ENCODE measurements at regions not wholly inside any gene's neighbourhood (a gene's known extent, or its start where the extent isn't known, plus 50 kb on each side); places are given as distances from the start of the nearest gene placed in this dataset.

- Mint-ChIP-seq H3K4me3 (no peak overlapping the region), H3K27me3 (no peaks in the 10 kb centered on the region), H3K4me1 (ENCODE audit: low read depth) (peaks cover 12% of the 10 kb centered on the region), H3K27ac (no peak overlapping the region), H3K9me3 (no peaks in the 10 kb centered on the region), H3K36me3 (ENCODE audit: low read depth) (no peaks in the 10 kb centered on the region)
- DNase-seq, result no peak
Observed at GRCh38 chr12:90510948-90511347, 444.0 kb downstream of the CCER1 start.

GRCh38 chr12:90504806-90505205 is 450.2 kb downstream of the CCER1 start:
- H3K27ac Mint-ChIP-seq, result no peak overlapping the region
- H3K4me3 Mint-ChIP-seq, result no peak overlapping the region
- H3K4me1 Mint-ChIP-seq (ENCODE audit: low read depth), result no peaks in the 10 kb centered on the region
- H3K27me3 Mint-ChIP-seq, result no peaks in the 10 kb centered on the region
- no peaks in the 10 kb centered on the region for H3K9me3 Mint-ChIP-seq
- DNase-seq, result no peak
- no peaks in the 10 kb centered on the region for H3K36me3 Mint-ChIP-seq (ENCODE audit: low read depth)

GRCh38 chr12:90502070-90502469 is 452.9 kb downstream of the CCER1 start:
- Mint-ChIP-seq H3K27me3 (no peaks in the 10 kb centered on the region), H3K36me3 (ENCODE audit: low read depth) (no peaks in the 10 kb centered on the region), H3K4me3 (no peak overlapping the region), H3K27ac (no peak overlapping the region), H3K4me1 (ENCODE audit: low read depth) (no peaks in the 10 kb centered on the region), H3K9me3 (no peaks in the 10 kb centered on the region)
- DNase-seq, result no peak

DNA sequence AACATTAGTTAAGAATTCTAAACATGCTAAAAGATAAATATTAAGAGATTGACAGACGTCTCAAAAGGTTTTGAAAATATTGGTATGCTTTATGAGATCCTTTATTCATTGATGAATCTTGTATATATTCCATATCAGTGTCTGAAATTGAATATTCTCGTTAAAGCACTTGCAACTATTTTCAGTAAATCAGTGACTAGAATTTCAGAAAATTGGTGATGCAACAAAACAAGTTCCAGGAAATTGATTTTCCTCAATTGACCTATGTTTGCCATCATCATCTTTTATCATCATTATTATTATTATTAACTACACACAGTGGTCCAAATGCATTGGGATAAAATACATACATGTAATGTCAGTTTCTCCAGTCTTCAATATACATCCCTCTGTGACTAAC is 453.6 kb downstream of the CCER1 start:
- H3K9me3 Mint-ChIP-seq, result no peaks in the 10 kb centered on the region
- H3K4me3 Mint-ChIP-seq, result no peak overlapping the region
- no peaks in the 10 kb centered on the region for H3K4me1 Mint-ChIP-seq (ENCODE audit: low read depth)
- no peaks in the 10 kb centered on the region for H3K36me3 Mint-ChIP-seq (ENCODE audit: low read depth)
- no peaks in the 10 kb centered on the region for H3K27me3 Mint-ChIP-seq
- DNase-seq, result no peak
- no peak overlapping the region for H3K27ac Mint-ChIP-seq

DNA sequence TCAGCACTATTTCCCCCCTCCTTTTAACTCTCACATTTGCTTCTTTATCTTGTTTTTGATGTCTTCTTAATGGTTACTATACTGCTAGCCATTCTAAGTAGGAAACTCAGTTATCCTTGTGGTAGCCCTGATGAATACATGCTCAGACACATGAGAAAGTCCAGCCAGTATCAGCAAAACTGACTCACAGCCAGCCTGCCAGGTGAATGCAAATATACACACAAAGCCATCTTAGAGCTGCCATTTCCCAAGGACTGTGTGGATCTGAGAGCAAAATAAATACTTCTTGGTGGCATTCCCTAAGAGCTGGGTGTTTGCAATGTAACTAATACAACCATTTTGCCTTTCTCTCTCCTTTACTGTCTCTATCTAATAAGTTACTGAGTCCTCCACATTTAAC is 455.2 kb downstream of the CCER1 start:
- no peak for DNase-seq
- Mint-ChIP-seq H3K27me3 (no peaks in the 10 kb centered on the region), H3K4me1 (ENCODE audit: low read depth) (peaks cover 4% of the 10 kb centered on the region), H3K4me3 (no peak overlapping the region), H3K27ac (no peak overlapping the region), H3K36me3 (ENCODE audit: low read depth) (no peaks in the 10 kb centered on the region), H3K9me3 (no peaks in the 10 kb centered on the region)

DNA sequence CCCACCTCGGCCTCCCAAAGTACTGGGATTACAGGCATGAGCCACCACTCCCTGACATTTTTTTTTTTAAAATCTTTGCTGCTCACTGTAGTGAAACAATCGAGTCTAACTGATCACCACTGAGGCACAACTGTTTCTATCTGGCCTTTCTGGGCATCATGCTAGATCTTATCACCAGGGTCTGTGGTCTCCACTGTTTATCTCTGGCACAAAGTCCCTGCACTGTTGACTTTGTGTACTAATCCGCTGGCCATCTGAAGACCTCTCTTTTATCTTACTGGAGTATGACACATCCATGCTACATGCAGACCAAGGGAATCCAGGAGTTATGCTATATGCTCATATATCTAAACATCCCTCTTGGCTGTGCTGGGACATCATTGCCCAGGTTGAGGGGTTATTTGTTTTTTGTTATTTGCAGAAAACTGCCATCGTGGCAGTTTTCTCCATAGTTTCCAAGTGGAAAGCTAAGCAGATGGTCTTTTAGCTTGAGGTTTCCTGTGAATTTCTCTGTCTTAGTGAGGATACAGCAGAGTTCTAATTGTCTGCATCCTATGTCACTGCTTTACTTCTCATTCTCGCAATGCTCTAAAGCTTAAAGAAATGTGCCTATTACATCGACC is 456.9 kb downstream of the CCER1 start:
- Mint-ChIP-seq H3K4me3 (no peak overlapping the region), H3K36me3 (ENCODE audit: low read depth) (no peaks in the 10 kb centered on the region), H3K4me1 (ENCODE audit: low read depth) (peaks cover 4% of the 10 kb centered on the region), H3K9me3 (no peaks in the 10 kb centered on the region), H3K27me3 (no peaks in the 10 kb centered on the region), H3K27ac (no peak overlapping the region)
- DNase-seq, result no peak

DNA sequence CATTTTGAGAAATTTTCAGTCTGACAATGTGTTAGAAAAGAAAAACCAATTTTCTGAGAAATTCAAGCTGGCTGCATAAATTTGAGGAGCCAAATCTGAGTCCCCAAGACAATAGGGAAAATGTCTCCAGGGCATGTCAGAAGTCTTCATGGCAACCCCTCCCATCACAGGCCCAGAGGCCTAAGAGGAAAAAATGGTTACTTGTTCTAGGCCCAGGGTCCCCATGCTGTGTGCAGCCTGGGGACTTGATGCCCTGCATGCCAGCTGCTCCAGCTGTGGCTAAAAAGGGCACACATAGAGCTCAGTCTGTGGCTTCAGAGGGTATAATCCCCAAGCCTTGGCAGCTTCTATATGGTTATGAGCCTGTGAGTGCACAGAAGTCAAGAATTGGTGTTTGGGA is 464.6 kb downstream of the CCER1 start:
- no peak overlapping the region for H3K27ac Mint-ChIP-seq
- peaks cover 17% of the 10 kb centered on the region for H3K9me3 Mint-ChIP-seq
- no peaks in the 10 kb centered on the region for H3K4me1 Mint-ChIP-seq (ENCODE audit: low read depth)
- no peak for DNase-seq
- H3K27me3 Mint-ChIP-seq, result no peaks in the 10 kb centered on the region
- H3K36me3 Mint-ChIP-seq (ENCODE audit: low read depth), result no peaks in the 10 kb centered on the region
- H3K4me3 Mint-ChIP-seq, result no peak overlapping the region

GRCh38 chr12:90489141-90489540 is 465.8 kb downstream of the CCER1 start:
- no peak for DNase-seq
- Mint-ChIP-seq H3K4me3 (no peak overlapping the region), H3K27ac (no peak overlapping the region), H3K4me1 (ENCODE audit: low read depth) (no peaks in the 10 kb centered on the region), H3K27me3 (peaks cover 1% of the 10 kb centered on the region), H3K36me3 (ENCODE audit: low read depth) (no peaks in the 10 kb centered on the region), H3K9me3 (peaks cover 17% of the 10 kb centered on the region)

GRCh38 chr12:90485560-90485959 is 469.4 kb downstream of the CCER1 start:
- H3K36me3 Mint-ChIP-seq (ENCODE audit: low read depth), result no peaks in the 10 kb centered on the region
- no peak for DNase-seq
- peaks cover 4% of the 10 kb centered on the region for H3K27me3 Mint-ChIP-seq
- H3K9me3 Mint-ChIP-seq, result peaks cover 9% of the 10 kb centered on the region
- H3K4me3 Mint-ChIP-seq, result no peak overlapping the region
- H3K27ac Mint-ChIP-seq, result no peak overlapping the region
- H3K4me1 Mint-ChIP-seq (ENCODE audit: low read depth), result no peaks in the 10 kb centered on the region

- peaks cover 4% of the 10 kb centered on the region for H3K27me3 Mint-ChIP-seq
- no peak overlapping the region for H3K4me3 Mint-ChIP-seq
- H3K27ac Mint-ChIP-seq, result no peak overlapping the region
- no peak for DNase-seq
- no peaks in the 10 kb centered on the region for H3K4me1 Mint-ChIP-seq (ENCODE audit: low read depth)
- H3K9me3 Mint-ChIP-seq, result no peaks in the 10 kb centered on the region
- no peaks in the 10 kb centered on the region for H3K36me3 Mint-ChIP-seq (ENCODE audit: low read depth)
Observed at GRCh38 chr12:90484094-90484493, 470.9 kb downstream of the CCER1 start.

- H3K4me1 Mint-ChIP-seq (ENCODE audit: low read depth), result no peaks in the 10 kb centered on the region
- H3K36me3 Mint-ChIP-seq (ENCODE audit: low read depth), result no peaks in the 10 kb centered on the region
- no peak for DNase-seq
- H3K27ac Mint-ChIP-seq, result no peak overlapping the region
- H3K9me3 Mint-ChIP-seq, result no peaks in the 10 kb centered on the region
- H3K4me3 Mint-ChIP-seq, result no peak overlapping the region
- peaks cover 4% of the 10 kb centered on the region for H3K27me3 Mint-ChIP-seq
Observed at GRCh38 chr12:90481748-90482147, 473.2 kb downstream of the CCER1 start.

DNA sequence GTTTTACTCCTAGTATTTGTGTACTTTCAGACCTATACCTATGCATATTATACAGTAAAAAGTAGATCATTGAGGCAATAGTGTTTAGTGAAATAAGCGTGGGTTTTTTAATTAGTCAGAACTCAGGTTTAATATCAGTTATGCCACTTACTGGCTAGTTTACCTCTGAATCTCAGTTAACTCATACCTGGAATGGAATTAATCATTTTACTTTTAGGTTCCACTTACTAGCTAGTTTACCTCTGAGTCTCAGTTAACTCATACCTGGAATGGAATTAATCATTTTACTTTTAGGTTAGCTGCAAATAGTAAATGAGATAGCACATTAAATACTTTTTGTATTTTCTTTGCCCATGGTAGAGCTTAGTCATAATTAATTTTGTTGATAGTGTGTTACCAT is 475.7 kb downstream of the CCER1 start:
- no peak overlapping the region for H3K27ac Mint-ChIP-seq
- H3K4me1 Mint-ChIP-seq (ENCODE audit: low read depth), result no peaks in the 10 kb centered on the region
- peaks cover 3% of the 10 kb centered on the region for H3K27me3 Mint-ChIP-seq
- H3K9me3 Mint-ChIP-seq, result no peaks in the 10 kb centered on the region
- no peak overlapping the region for H3K4me3 Mint-ChIP-seq
- no peak for DNase-seq
- H3K36me3 Mint-ChIP-seq (ENCODE audit: low read depth), result no peaks in the 10 kb centered on the region

DNA sequence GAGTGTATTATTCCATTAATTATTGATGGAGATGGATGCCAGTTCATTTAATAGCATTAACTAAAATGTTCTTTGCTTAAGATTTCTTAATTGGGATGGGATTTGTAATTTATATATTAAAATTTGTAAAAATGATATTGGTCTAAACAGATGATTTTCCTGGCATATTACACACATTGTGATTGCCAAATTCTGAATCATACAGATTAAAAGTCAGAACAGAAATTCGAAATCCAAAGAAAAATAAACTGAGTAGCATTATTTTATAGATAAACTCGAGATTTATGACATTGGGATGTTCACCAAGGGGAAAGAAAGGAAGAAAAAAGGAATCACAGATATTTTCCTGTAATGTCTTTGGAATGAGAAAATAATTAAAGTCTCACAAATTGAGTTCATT is 481.1 kb downstream of the CCER1 start:
- H3K4me1 Mint-ChIP-seq (ENCODE audit: low read depth), result no peaks in the 10 kb centered on the region
- H3K4me3 Mint-ChIP-seq, result no peak overlapping the region
- no peak overlapping the region for H3K27ac Mint-ChIP-seq

GRCh38 chr12:90460681-90461080 is 494.3 kb downstream of the CCER1 start:
- H3K4me1 Mint-ChIP-seq (ENCODE audit: low read depth), result no peaks in the 10 kb centered on the region
- no peak overlapping the region for H3K27ac Mint-ChIP-seq
- H3K4me3 Mint-ChIP-seq, result no peak overlapping the region
- peaks cover 4% of the 10 kb centered on the region for H3K9me3 Mint-ChIP-seq
- DNase-seq, result no peak
- H3K27me3 Mint-ChIP-seq, result no peaks in the 10 kb centered on the region
- H3K36me3 Mint-ChIP-seq (ENCODE audit: low read depth), result no peaks in the 10 kb centered on the region

More for the DNA sequence above, 481.1 kb downstream of the CCER1 start:
- no peak for DNase-seq
- peaks cover 2% of the 10 kb centered on the region for H3K9me3 Mint-ChIP-seq
- no peaks in the 10 kb centered on the region for H3K36me3 Mint-ChIP-seq (ENCODE audit: low read depth)
- H3K27me3 Mint-ChIP-seq, result no peaks in the 10 kb centered on the region

- no peak overlapping the region for H3K4me3 Mint-ChIP-seq
- peaks cover under 1% of the 10 kb centered on the region for H3K9me3 Mint-ChIP-seq
- DNase-seq, result no peak
- H3K4me1 Mint-ChIP-seq (ENCODE audit: low read depth), result no peaks in the 10 kb centered on the region
- no peaks in the 10 kb centered on the region for H3K36me3 Mint-ChIP-seq (ENCODE audit: low read depth)
- no peak overlapping the region for H3K27ac Mint-ChIP-seq
- no peaks in the 10 kb centered on the region for H3K27me3 Mint-ChIP-seq
Observed at GRCh38 chr12:90456248-90456647, 498.7 kb downstream of the CCER1 start.

DNA sequence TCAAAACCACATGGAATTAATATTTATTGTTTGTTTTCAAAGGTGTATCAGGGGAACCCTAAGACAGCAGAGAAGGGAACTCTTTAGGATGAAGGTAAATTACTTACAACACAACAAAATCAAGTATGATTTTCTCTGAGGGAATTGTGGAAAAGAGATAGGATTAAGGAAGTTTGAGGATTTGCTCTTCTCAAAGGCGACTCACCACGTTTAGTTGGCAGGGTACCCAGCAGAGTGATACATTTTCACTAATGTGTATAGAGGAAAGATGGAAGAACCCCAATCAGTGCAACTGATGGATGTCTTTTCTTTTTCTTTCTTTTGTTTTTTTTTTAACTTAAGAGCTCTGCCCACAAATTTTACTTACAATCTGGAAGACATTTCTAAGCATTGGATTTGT is 499.2 kb downstream of the CCER1 start:
- H3K4me3 Mint-ChIP-seq, result no peak overlapping the region
- no peaks in the 10 kb centered on the region for H3K9me3 Mint-ChIP-seq
- no peak overlapping the region for H3K27ac Mint-ChIP-seq
- DNase-seq, result no peak
- H3K27me3 Mint-ChIP-seq, result no peaks in the 10 kb centered on the region
- H3K36me3 Mint-ChIP-seq (ENCODE audit: low read depth), result no peaks in the 10 kb centered on the region
- no peaks in the 10 kb centered on the region for H3K4me1 Mint-ChIP-seq (ENCODE audit: low read depth)

All from activated T-cell treated with anti-CD3 and anti-CD28 coated beads, Interleukin-2, amount 50 U/mL, for 24 hours (primary cell).